SK-N-SH (cell line): ENCODE measurements at regions not wholly inside any gene's neighbourhood (a gene's known extent, or its start where the extent isn't known, plus 50 kb on each side); places are given as distances from the start of the nearest gene placed in this dataset.

Experiments used
- CTCF ChIA-PET: fragments of 300-600, 350-600 bp; formaldehyde crosslinking; extraction: SDS; loops from one replicate; lab custom pipeline; 2021; lab: Yijun Ruan, JAX
- POLR2A ChIA-PET: fragments of 350-600 bp; sonication (Branson Sonifier 250); formaldehyde crosslinking; extraction: SDS; loops from one replicate; lab custom pipeline; 2020; ENCODE audit warnings: antibody characterized with exemption, inconsistent platforms; lab: Yijun Ruan, JAX
- DNase-seq: peaks from one replicate; pipeline ENCODE4 v3.0.0; 2012
- H2AFZ ChIP-seq: fragments of 200-600 bp; sonication (generic); 2 replicates; pipeline ENCODE4 v1.8.1; 2016; ENCODE audit warnings: antibody characterized with exemption, mild to moderate bottlenecking, low read depth
- H3F3A ChIP-seq: fragments of 200-600 bp; sonication (generic); replicated peaks from 2 replicates; pipeline ENCODE3; 2016; ENCODE audit warnings: antibody characterized with exemption, mild to moderate bottlenecking; ENCODE audit not compliant: insufficient read depth
- H3K27ac ChIP-seq, 2 experiments: fragments of 200-500 bp in 1 of 2; fragments of 200-600 bp in 1 of 2; sonication (Bioruptor generic) in 1 of 2; sonication (generic), shearing (Covaris generic) in 1 of 2; 2 replicates each; pipeline versions ENCODE4 v1.5.1 to v1.6.1; 2014 to 2016; ENCODE audit warnings: low read depth in 2 of 2, inconsistent platforms in 1 of 2, low read length in 1 of 2, mild to moderate bottlenecking in 1 of 2, mixed read lengths in 1 of 2
- H3K27me3 ChIP-seq: fragments of 200-600 bp; sonication (generic), shearing (Covaris generic); 2 replicates; pipeline ENCODE4 v1.6.1; 2016; ENCODE audit warnings: mixed run types; ENCODE audit not compliant: insufficient read depth
- H3K36me3 ChIP-seq, 2 experiments: fragments of 200-500 bp in 1 of 2; fragments of 200-600 bp in 1 of 2; sonication (Bioruptor generic) in 1 of 2; sonication (generic) in 1 of 2; replicated peaks in 1 of 2; 2 replicates each; pipeline versions ENCODE3 to v1.5.1; 2014 to 2016; ENCODE audit warnings: low read length in 1 of 2, mild to moderate bottlenecking in 1 of 2; ENCODE audit not compliant: insufficient read depth in 2 of 2, control insufficient read depth in 1 of 2
- H3K4me1 ChIP-seq, 2 experiments: fragments of 200-500 bp in 1 of 2; fragments of 200-600 bp in 1 of 2; sonication (Bioruptor generic) in 1 of 2; sonication (generic), shearing (Covaris generic) in 1 of 2; 2 replicates each; pipeline versions ENCODE4 v1.5.1 to v1.6.1; 2014 to 2016; ENCODE audit warnings: low read depth in 1 of 2, low read length in 1 of 2, mixed run types in 1 of 2; ENCODE audit not compliant: insufficient read depth in 2 of 2, control insufficient read depth in 1 of 2
- H3K4me2 ChIP-seq: fragments of 200-600 bp; sonication (generic), shearing (Covaris generic); 2 replicates; pipeline ENCODE4 v1.6.1; 2017; ENCODE audit warnings: mixed run types
- H3K4me3 ChIP-seq, 2 experiments: fragments of 200-500 bp in 1 of 2; fragments of 200-600 bp in 1 of 2; sonication (Bioruptor generic) in 1 of 2; sonication (generic), shearing (Covaris generic) in 1 of 2; 2 replicates each; pipeline versions ENCODE4 v1.5.1 to v1.8.1; 2014 to 2016; ENCODE audit warnings: low read depth in 2 of 2, inconsistent platforms in 1 of 2, low read length in 1 of 2, mild to moderate bottlenecking in 1 of 2, mixed read lengths in 1 of 2, moderate library complexity in 1 of 2
- H3K79me2 ChIP-seq: fragments of 200-600 bp; sonication (generic); 2 replicates; pipeline ENCODE4 v1.8.1; 2017; ENCODE audit warnings: mild to moderate bottlenecking; ENCODE audit not compliant: insufficient read depth
- H3K9ac ChIP-seq: fragments of 200-600 bp; sonication (generic); 2 replicates; pipeline ENCODE4 v1.6.1; 2017; ENCODE audit warnings: mixed run types
- H3K9me2 ChIP-seq: fragments of 200-600 bp; sonication (generic); 2 replicates; pipeline ENCODE4 v1.6.1; 2017; ENCODE audit warnings: mixed run types
- H3K9me3 ChIP-seq: fragments of 200-600 bp; sonication (generic); 2 replicates; pipeline ENCODE4 v1.6.1; 2017; ENCODE audit warnings: mixed run types, mild to moderate bottlenecking, moderate library complexity
- H4K20me1 ChIP-seq: fragments of 200-600 bp; sonication (generic); 2 replicates; pipeline ENCODE4 v1.6.1; 2017; ENCODE audit warnings: mild to moderate bottlenecking, mixed run types; ENCODE audit not compliant: insufficient read depth
- ELF1 ChIP-seq: IDR thresholded peaks from 2 replicates; pipeline ENCODE4 v1.4.0; 2012
- EP300 ChIP-seq, 2 experiments: IDR thresholded peaks; 2 replicates each; pipeline versions ENCODE4 v1.4.0 to v1.6.1; 2012; ENCODE audit warnings: borderline replicate concordance in 1 of 2, low read depth in 1 of 2, low read length in 1 of 2
- FOSL2 ChIP-seq: IDR thresholded peaks from 2 replicates; pipeline ENCODE4 v1.4.0; 2012; ENCODE audit warnings: low read depth, mild to moderate bottlenecking, moderate library complexity, borderline replicate concordance
- FOXJ3 ChIP-seq: sonication (generic); formaldehyde crosslinking; IDR thresholded peaks from 2 replicates; pipeline ENCODE4 v1.5.1; 2020; ENCODE audit warnings: mild to moderate bottlenecking, missing genetic modification reagents
- GABPA ChIP-seq: IDR thresholded peaks from 2 replicates; pipeline ENCODE4 v1.4.0; 2012; ENCODE audit warnings: low read depth, mild to moderate bottlenecking
- NFIC ChIP-seq: IDR thresholded peaks from 2 replicates; pipeline ENCODE4 v1.4.0; 2012; ENCODE audit warnings: borderline replicate concordance
- POLR2AphosphoS5 ChIP-seq: IDR thresholded peaks from 2 replicates; pipeline ENCODE4 v1.6.1; 2012; ENCODE audit warnings: low read depth, low read length
- RAD21 ChIP-seq: IDR thresholded peaks from 2 replicates; pipeline ENCODE4 v1.6.1; 2012; ENCODE audit warnings: mild to moderate bottlenecking, low read length
- RCOR1 ChIP-seq: fragments of 150-350 bp; IDR thresholded peaks from 2 replicates; pipeline ENCODE4 v1.6.1; 2017; ENCODE audit warnings: antibody characterized with exemption, low read length
- RFX5 ChIP-seq: IDR thresholded peaks from 2 replicates; pipeline ENCODE4 v1.6.1; 2012; ENCODE audit warnings: mild to moderate bottlenecking, improper control_type of control experiment, low read length
- RXRA ChIP-seq: IDR thresholded peaks from 2 replicates; pipeline ENCODE4 v1.4.0; 2012; ENCODE audit warnings: low read depth, mild to moderate bottlenecking, borderline replicate concordance
- TAF1 ChIP-seq: IDR thresholded peaks from 2 replicates; pipeline ENCODE4 v1.6.1; 2012; ENCODE audit warnings: low read depth, mild to moderate bottlenecking, low read length, moderate library complexity, borderline replicate concordance
- TCF12 ChIP-seq: IDR thresholded peaks from 2 replicates; pipeline ENCODE4 v1.4.0; 2012
- USF1 ChIP-seq: IDR thresholded peaks from 2 replicates; pipeline ENCODE4 v1.4.0; 2012; ENCODE audit warnings: low read depth, borderline replicate concordance
- USF2 ChIP-seq: fragments of 150-350 bp; IDR thresholded peaks from 2 replicates; pipeline ENCODE4 v1.6.1; 2017; ENCODE audit warnings: antibody characterized with exemption, low read length, low read depth, borderline replicate concordance
- YY1 ChIP-seq: IDR thresholded peaks from 2 replicates; pipeline ENCODE4 v1.4.0; 2012; ENCODE audit warnings: low read depth, mild to moderate bottlenecking
- WGBS: methylation state at CpG from one replicate; pipeline ENCODE4 v1.1.6; 2017; ENCODE audit warnings: low lambda C conversion rate; 5-methylcytosine and 5-hydroxymethylcytosine counted together
- TF ChIP-seq, protein P1 (sequence below): fragments of 200-600 bp; sonication (generic); IDR thresholded peaks from 2 replicates; pipeline ENCODE4 v1.6.1; 2017; ENCODE audit warnings: antibody characterized with exemption, mild to moderate bottlenecking, moderate library complexity
- TF ChIP-seq, protein P2 (sequence below): IDR thresholded peaks from 2 replicates; pipeline ENCODE4; 2012
- TF ChIP-seq, protein P3 (sequence below): IDR thresholded peaks from 2 replicates; pipeline ENCODE4 v1.4.0; 2012; ENCODE audit warnings: low read depth
- TF ChIP-seq, protein P4 (sequence below): fragments of 150-350 bp; IDR thresholded peaks from 2 replicates; pipeline ENCODE4 v1.6.1; 2016; ENCODE audit warnings: mild to moderate bottlenecking, low read depth, low read length

DNA sequence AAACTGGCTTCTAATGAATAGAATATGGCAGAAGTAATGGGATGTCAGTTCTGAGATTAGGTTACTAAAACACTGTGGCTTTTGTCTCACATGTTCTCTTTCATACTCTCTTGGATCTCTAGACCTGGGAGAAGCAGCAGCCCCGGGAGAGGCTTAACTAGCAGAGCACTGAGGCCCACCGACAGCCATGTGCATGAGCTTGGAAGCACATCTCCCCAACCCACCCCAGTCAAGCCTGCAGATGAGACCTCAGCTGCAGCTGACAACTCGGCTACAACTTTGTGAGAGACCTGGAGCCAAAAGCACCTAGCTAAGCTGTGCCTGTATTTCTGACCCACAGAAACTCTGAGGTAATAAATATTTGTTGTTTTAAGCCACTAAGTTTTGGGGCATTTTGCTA, 100.8 kb downstream of the TRIM29 start:
- Histone ChIP-seq H3K4me2 (no peak overlapping the region), H2AFZ (no peak overlapping the region), H3K9me3 (no peaks in the 10 kb centered on the region), H4K20me1 (no peaks in the 10 kb centered on the region), H3K9me2 (no peaks in the 10 kb centered on the region), H3K36me3 (no peaks in the 10 kb centered on the region), H3K4me3 (no peak overlapping the region), H3K79me2 (no peaks in the 10 kb centered on the region), H3K27me3 (no peaks in the 10 kb centered on the region), H3F3A (no peaks in the 10 kb centered on the region), H3K4me1 (peaks cover 0 to 24% of the 10 kb centered on the region in 2 experiments; a peak in 1 of 4 replicates), H3K27ac (no peak overlapping the region), H3K9ac (no peak overlapping the region)
- no peak for DNase-seq
- no peak for TF ChIP-seq NFIC
- no peak for TF ChIP-seq YY1
- no peak for TF ChIP-seq FOSL2
- no peak for TF ChIP-seq GABPA
- TF ChIP-seq RCOR1: no peak
- TF ChIP-seq FOXJ3 (CRISPR knock-in tag): no peak
- TF ChIP-seq USF1: no peak
- no peak for TF ChIP-seq EP300 (IDR thresholded peaks at IDR 0.05; ENCODE audit: borderline replicate concordance in 1 of 2, low read depth in 1 of 2, low read length in 1 of 2)
- TF ChIP-seq, protein P1, sequence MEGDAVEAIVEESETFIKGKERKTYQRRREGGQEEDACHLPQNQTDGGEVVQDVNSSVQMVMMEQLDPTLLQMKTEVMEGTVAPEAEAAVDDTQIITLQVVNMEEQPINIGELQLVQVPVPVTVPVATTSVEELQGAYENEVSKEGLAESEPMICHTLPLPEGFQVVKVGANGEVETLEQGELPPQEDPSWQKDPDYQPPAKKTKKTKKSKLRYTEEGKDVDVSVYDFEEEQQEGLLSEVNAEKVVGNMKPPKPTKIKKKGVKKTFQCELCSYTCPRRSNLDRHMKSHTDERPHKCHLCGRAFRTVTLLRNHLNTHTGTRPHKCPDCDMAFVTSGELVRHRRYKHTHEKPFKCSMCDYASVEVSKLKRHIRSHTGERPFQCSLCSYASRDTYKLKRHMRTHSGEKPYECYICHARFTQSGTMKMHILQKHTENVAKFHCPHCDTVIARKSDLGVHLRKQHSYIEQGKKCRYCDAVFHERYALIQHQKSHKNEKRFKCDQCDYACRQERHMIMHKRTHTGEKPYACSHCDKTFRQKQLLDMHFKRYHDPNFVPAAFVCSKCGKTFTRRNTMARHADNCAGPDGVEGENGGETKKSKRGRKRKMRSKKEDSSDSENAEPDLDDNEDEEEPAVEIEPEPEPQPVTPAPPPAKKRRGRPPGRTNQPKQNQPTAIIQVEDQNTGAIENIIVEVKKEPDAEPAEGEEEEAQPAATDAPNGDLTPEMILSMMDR: no peak
- TF ChIP-seq RFX5: no peak
- TF ChIP-seq TCF12: no peak
- CTCF ChIA-PET: interaction anchor here (0.7 kb wide), 1 partner anchor 43 kb away, joined by 3 read pairs; no protein-coding TSS in a partner anchor
- POLR2A ChIA-PET: no interaction called here
- 29% methylated on average over 1 of the region's 3 CpGs for WGBS

DNA sequence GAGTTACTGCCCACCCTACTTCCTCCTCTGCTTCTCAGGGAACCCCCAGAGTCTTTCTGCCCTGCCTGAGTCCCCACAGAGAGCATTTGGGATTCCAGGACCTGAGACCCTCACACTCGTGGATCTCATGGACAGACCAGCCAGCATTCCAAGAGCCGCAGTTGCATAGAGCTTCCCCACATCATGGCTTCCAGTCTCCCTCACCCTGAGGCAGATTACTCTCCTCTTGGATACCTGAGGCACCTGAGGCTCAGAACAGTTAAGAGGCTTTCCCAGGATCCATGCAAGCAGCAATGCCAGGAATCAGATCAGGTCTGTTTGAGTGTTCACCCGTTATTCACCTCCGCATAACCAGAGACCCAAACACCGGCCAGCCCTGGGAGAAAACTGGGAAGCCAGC, 102.2 kb downstream of the TRIM29 start:
- no peak overlapping the region for H3K9ac ChIP-seq
- H2AFZ ChIP-seq: no peak overlapping the region
- DNase-seq: no peak
- ChIA-PET CTCF (interaction anchor here (1.1 to 1.9 kb wide), 3 partner anchors 13 to 127 kb away, joined by 3 to 7 read pairs (median 3); no protein-coding TSS in a partner anchor), POLR2A (interaction anchor here (0.7 kb wide), 1 partner anchor 300 kb away, joined by 3 read pairs; no protein-coding TSS in a partner anchor)
- no peaks in the 10 kb centered on the region for H4K20me1 ChIP-seq
- no peaks in the 10 kb centered on the region for H3F3A ChIP-seq
- no peaks in the 10 kb centered on the region for H3K36me3 ChIP-seq
- no peak overlapping the region for H3K4me3 ChIP-seq
- H3K27me3 ChIP-seq: no peaks in the 10 kb centered on the region
- no peaks in the 10 kb centered on the region for H3K79me2 ChIP-seq
- H3K9me3 ChIP-seq: no peaks in the 10 kb centered on the region
- no peaks in the 10 kb centered on the region for H3K9me2 ChIP-seq
- WGBS: 42% methylated on average over 5 of the region's 5 CpGs
- H3K4me1 ChIP-seq: peaks cover 0 to 24% of the 10 kb centered on the region in 2 experiments; a peak in 1 of 4 replicates
- H3K27ac ChIP-seq: peak overlapping the region in 1 of 2 experiments; percentile 47; a peak in 1 of 4 replicates
- H3K4me2 ChIP-seq: no peak overlapping the region
- TF ChIP-seq POLR2AphosphoS5 (no peak), YY1 (no peak), TAF1 (no peak), RAD21 (no peak), USF2 (no peak), ELF1 (no peak), TCF12 (no peak), RXRA (no peak)
- TF ChIP-seq, protein P2, sequence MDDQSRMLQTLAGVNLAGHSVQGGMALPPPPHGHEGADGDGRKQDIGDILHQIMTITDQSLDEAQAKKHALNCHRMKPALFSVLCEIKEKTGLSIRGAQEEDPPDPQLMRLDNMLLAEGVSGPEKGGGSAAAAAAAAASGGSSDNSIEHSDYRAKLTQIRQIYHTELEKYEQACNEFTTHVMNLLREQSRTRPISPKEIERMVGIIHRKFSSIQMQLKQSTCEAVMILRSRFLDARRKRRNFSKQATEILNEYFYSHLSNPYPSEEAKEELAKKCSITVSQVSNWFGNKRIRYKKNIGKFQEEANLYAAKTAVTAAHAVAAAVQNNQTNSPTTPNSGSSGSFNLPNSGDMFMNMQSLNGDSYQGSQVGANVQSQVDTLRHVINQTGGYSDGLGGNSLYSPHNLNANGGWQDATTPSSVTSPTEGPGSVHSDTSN: no peak
- TF ChIP-seq, protein P3, sequence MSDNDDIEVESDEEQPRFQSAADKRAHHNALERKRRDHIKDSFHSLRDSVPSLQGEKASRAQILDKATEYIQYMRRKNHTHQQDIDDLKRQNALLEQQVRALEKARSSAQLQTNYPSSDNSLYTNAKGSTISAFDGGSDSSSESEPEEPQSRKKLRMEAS: no peak
- TF ChIP-seq, protein P1: no peak
- TF ChIP-seq, protein P4, sequence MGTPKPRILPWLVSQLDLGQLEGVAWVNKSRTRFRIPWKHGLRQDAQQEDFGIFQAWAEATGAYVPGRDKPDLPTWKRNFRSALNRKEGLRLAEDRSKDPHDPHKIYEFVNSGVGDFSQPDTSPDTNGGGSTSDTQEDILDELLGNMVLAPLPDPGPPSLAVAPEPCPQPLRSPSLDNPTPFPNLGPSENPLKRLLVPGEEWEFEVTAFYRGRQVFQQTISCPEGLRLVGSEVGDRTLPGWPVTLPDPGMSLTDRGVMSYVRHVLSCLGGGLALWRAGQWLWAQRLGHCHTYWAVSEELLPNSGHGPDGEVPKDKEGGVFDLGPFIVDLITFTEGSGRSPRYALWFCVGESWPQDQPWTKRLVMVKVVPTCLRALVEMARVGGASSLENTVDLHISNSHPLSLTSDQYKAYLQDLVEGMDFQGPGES: no peak
